ENCODE measurements at regions not wholly inside any gene's neighbourhood (a gene's known extent, or its start where the extent isn't known, plus 50 kb on each side); places are given as distances from the start of the nearest gene placed in this dataset.

DNA sequence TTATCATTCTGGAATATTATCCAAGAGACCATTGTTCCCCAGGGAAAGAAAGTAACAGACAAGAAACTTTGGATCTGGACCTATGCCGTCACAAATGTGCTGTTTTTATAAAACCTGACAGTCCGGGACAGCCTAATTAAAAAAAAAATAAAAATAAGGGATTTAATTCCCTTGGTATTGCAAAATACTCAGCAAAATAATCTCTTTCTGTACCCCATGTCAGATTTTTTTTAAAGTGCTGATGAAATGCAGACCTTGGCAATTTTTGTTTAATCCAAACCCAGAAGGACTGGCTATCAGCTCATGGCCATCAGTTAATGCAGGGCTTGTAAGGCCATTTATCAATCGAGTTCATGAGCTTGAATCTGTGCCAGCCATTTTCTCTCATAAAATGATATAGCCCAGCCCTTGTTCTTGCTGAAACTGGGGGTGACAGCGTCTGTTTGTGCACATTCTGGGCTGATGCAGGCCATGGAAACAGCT is 162.7 kb upstream of the S1PR3 start:
- TF ChIP-seq, protein P1, sequence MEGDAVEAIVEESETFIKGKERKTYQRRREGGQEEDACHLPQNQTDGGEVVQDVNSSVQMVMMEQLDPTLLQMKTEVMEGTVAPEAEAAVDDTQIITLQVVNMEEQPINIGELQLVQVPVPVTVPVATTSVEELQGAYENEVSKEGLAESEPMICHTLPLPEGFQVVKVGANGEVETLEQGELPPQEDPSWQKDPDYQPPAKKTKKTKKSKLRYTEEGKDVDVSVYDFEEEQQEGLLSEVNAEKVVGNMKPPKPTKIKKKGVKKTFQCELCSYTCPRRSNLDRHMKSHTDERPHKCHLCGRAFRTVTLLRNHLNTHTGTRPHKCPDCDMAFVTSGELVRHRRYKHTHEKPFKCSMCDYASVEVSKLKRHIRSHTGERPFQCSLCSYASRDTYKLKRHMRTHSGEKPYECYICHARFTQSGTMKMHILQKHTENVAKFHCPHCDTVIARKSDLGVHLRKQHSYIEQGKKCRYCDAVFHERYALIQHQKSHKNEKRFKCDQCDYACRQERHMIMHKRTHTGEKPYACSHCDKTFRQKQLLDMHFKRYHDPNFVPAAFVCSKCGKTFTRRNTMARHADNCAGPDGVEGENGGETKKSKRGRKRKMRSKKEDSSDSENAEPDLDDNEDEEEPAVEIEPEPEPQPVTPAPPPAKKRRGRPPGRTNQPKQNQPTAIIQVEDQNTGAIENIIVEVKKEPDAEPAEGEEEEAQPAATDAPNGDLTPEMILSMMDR (conservative IDR thresholded peaks at IDR 0.05; ENCODE audit: control insufficient read depth, insufficient read depth, low read depth, low read length): no peak
- H3K4me3 ChIP-seq (ENCODE audit: control insufficient read depth, low read depth, low read length): no peak overlapping the region
- peak; percentile 33 for DNase-seq (ENCODE audit: low read depth)

DNA sequence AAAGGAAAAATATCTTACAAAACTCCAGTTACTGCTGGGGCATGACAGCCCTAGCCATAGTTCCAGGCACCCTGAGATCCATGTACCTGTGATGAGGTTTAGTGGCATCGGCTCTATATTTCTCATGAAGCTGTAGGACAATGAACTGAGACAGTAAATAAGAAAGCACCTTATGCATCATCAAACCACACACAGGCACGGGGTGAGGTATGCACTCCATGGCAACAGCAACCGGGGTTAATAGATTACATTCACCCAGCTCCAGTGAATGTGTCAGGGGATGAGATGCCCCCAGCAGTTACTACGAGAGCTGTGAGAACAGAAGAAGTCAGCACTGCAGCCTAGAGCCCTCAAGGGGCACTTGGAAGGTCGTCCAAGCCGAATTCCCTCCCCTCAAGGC is 162.0 kb upstream of the S1PR3 start:
- peak; percentile 26 for DNase-seq (ENCODE audit: low read depth)
- H3K4me3 ChIP-seq (ENCODE audit: control insufficient read depth, low read depth, low read length): no peak overlapping the region
- TF ChIP-seq, protein P1 (conservative IDR thresholded peaks at IDR 0.05; ENCODE audit: control insufficient read depth, insufficient read depth, low read depth, low read length): no peak

DNA sequence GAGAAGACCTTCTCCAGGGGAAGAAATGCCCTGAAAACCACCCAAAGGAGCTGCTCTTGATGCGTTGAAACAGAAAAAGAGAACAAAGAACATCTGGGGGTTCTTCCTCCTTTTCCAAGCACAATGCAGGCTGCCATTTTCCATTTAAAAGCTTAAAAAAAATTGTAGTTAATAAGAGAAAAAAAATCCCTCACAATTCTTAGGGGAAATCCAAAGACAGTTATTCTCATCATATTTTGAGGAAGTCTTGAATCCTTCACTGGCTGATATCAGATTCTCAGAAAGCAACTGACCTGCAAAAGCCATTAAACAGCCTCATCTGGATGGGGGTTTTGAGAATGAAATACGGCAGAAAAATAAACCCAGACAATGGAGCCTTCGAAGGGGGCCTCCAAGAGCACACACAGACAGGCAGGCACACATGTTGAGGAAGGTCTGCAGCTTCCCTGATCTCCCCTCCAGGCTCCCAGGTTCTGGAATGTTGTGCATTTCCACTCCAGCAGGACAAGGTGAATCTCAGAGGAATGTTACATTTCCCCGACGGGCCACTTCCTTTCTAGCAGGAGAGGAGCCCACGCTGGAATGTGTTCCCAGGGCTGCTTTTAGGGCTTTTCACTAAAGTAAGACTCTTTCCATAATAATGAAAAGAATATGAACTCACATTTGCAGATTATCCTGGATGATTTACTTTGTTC is 159.4 kb upstream of the S1PR3 start:
- no peak for DNase-seq (ENCODE audit: low read depth)
- TF ChIP-seq, protein P1 (conservative IDR thresholded peaks at IDR 0.05; ENCODE audit: control insufficient read depth, insufficient read depth, low read depth, low read length): no peak
- no peak overlapping the region for H3K4me3 ChIP-seq (ENCODE audit: control insufficient read depth, low read depth, low read length)

DNA sequence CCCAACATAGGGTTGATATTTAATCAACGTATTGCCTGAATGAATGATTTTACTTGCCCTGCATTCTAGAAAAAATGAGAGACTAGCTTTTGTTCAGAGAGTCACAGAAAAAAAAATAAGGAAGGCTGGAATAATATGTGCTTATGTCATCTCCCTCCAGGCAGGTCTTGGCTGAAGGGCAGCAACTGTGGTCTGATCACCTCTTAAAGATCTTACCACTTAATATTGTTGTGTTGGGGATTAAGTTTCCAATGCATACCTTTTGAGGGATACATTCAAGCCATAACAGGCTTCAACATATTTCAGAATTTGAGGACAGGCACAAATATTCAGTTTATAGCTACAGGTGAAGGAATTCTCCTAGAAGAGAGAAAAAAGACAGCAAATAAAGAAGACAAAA is 157.3 kb upstream of the S1PR3 start:
- no peak overlapping the region for H3K4me3 ChIP-seq (ENCODE audit: control insufficient read depth, low read depth, low read length)
- DNase-seq (ENCODE audit: low read depth): no peak
- TF ChIP-seq, protein P1 (conservative IDR thresholded peaks at IDR 0.05; ENCODE audit: control insufficient read depth, insufficient read depth, low read depth, low read length): no peak

DNA sequence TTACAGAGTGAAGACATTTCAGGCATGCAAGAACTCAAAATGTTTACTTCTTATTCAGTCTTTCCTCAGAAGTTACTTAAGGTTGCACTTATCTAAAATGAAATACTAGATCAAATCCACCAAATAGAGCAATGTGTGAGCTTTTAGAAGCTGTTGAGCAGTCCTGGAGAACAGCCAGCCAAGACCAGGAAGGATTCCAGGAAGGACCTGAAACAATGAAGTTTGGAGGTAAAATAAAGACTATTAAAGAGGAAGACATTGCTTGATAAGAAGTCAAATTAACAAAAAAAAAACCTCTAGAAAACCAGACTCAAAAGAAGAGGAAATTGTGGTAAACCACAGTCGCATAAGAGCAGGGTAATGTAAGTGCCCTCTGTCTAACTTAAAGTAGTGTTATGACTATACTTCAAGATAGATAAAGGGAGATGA is 156.2 kb upstream of the S1PR3 start:
- no peak overlapping the region for H3K4me3 ChIP-seq (ENCODE audit: control insufficient read depth, low read depth, low read length)
- peak; percentile 60 for DNase-seq (ENCODE audit: low read depth)
- TF ChIP-seq, protein P1 (conservative IDR thresholded peaks at IDR 0.05; ENCODE audit: control insufficient read depth, insufficient read depth, low read depth, low read length): no peak

DNA sequence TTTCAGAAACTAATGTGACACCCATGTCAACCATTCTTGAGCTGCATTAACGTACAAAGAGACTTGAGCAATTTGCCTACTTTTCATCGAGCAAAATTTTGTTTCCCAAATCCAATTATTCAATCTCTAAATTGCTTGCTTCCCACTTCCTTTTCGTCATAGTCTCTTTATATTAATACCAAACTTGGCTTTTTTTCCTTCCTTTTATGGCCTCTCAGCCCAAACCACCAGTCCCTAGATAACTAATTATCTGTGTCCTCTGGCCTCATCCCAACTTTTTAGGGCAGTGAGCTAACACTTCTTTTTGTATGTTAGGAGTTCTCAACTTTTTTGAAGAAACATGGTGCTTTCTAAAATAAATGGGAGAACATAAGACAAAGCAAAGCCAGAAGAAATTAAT is 155.5 kb upstream of the S1PR3 start:
- H3K4me3 ChIP-seq (ENCODE audit: control insufficient read depth, low read depth, low read length): no peak overlapping the region
- peak; percentile 28 for DNase-seq (ENCODE audit: low read depth)
- TF ChIP-seq, protein P1 (conservative IDR thresholded peaks at IDR 0.05; ENCODE audit: control insufficient read depth, insufficient read depth, low read depth, low read length): no peak

Measured in fibroblast of mammary gland (primary cell).